Activated naive CD4-positive, alpha-beta T cell treated with Interleukin-2 at 50 U/mL for 16 hours (primary cell): ENCODE measurements at regions not wholly inside any gene's neighbourhood (a gene's known extent, or its start where the extent isn't known, plus 50 kb on each side); places are given as distances from the start of the nearest gene placed in this dataset.

Experiments
- DNase-seq: peaks from one replicate; pipeline ENCODE4 v3.0.0-alpha.2; 2020

DNA sequence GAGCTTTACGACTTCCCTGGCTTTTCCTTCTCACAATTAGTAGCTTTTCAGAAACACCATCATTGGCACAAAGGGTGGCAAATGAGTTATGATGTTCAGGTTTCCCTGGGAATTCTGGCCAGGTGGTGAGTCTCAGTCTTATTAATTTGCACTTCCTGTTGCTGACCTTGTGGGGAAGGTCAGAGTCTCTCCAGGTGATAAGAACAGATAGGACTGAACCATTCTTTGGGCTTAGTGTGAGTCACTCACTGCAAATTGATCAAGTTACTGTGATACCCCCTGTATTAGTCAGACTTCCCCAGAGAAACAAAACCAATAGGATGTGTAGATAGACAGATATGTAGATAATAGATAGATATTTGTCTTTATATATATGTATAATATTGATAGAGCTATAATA, 53.8 kb upstream of the RANBP3L start:
- DNase-seq, result no peak

DNA sequence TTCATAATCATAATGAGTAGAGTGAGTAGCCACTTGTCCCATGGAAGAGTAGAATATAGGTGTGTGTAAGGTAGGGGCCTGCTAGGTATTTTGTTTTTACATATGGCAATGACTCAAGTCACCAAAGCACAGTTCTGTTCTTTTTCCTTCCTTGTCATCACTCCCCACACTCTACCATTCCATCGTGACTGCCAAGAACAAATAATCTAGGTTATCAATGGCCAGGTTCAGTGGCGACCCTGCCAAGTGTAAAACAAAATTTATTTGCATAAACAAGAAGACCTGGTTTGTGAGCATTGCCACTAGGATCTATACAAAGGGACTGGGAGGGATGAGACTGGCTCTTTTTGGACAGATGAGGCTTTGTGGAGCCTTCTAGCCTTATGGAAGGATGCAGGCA, 55.2 kb upstream of the RANBP3L start:
- DNase-seq, result no peak

DNA sequence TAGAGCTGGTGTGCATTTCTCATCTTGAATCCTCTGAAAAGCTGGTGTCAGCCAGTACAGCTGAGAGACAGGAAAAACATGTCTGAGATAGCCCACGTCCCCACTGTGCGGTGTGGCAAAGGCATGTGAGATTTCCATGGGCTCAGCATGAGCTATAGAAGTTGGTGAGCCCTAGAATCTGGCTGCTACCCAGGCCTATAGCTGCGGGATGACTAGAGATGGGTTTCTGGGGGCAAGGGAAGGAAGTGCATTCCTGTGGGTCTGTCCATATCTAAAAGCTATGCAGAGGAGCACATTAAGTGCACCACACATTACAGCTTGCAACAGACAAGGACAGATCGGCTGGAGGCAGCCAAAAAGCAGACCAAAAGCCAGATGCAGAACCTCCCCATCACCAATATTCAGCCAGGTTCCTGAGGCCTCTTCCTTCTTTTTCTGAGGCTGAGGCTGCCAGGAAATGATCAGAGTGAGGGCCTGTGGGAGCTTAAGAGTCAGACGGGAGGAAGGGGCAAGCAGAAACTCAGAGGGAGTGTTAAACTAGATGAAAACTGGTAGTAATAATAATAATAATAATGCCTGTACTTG, 55.8 kb upstream of the RANBP3L start:
- no peak for DNase-seq

DNA sequence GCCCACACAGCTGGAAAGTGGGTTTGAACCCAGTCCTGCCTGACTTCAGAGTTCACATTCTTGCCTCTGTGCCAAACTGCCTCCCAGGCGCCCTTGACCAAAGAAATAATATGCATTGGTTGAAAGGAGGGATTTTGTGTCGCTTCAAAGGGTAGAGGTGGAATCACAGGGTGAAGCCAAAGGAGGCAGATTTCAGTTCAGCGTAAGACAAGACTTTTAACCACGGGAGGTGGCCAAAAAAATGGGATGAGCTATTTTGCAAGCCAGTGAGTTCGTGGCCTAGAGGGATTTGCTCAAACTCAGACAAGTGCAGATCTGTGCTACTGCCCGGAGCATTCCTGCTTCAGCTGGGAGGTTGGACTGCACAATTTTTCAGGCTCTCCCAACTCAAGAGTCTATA, 57.6 kb upstream of the RANBP3L start:
- no peak for DNase-seq

DNA sequence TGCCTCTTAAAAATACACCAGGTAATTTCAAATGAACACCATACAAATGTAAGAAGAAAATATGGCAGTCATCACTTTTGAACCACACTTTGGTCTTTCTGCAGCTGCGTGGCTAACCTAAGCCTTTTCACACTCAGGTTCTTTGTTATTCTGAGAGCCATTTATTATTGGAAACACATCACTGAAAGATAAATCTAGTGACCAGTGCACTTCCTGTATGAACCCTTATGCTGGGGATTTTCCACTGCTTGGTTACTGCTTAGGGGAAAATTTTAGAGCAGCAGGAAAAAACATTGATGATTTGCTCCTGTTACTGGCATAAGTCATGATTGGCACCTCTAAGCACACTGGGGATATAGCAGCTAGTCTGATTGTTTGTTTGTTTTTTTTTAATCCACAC, 58.6 kb upstream of the RANBP3L start:
- no peak for DNase-seq

DNA sequence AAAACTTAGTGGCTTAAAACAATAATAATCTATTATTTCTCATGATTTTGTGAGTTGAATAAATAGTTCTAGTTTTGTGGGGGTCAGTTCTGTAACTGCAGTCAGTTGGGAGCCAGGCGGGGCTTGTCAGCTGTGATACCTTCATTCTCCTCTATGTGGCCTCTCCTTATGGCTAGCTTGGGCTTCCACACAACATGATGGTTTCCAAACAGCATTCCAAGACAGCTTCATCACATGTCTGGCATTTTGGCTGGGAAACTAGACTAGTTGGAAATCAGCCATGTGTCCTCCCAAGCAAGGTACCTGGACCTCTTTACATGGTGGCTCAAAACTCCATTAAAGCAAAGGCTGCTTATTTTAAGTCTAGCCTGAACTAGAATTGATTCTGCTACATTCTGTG, 61.4 kb upstream of the RANBP3L start:
- no peak for DNase-seq

DNA sequence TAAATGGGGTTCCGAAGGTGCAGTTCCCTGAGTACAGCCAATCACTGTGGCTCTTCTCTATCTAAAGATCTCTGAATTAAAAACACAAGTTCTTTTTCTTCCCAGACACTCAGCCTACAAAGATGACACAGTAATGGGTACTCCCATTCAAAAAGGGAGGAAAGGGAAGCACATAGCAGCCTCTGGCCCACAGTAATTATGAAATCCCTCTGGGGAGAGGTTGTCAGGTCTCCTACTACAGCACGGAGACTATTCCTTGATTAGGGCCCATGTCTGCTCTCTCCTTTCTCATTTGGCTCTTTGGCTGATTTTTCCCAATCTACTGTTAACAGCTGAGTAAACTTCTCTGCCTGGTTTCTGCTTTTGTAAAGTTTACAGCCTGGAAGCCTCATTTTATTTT, 62.0 kb upstream of the RANBP3L start:
- no peak for DNase-seq

DNA sequence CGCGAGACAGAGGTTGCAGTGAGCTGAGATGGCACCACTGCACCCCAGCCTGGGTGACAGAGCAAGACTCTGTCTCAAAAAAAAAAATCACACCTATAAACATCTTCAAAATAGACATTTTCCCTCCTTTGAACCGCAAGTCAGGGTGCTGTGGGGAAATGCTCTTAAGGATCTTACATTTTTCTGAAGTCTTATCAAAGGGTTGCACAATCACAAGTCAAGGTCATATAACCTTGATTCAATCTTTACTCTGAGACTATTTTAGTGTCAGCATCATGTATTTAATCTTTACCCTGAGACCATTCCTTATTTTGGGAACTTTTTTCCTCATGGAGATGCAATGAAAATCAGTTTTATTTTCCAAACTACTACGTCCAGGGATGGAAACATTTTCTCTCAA, 62.8 kb upstream of the RANBP3L start:
- no peak for DNase-seq

DNA sequence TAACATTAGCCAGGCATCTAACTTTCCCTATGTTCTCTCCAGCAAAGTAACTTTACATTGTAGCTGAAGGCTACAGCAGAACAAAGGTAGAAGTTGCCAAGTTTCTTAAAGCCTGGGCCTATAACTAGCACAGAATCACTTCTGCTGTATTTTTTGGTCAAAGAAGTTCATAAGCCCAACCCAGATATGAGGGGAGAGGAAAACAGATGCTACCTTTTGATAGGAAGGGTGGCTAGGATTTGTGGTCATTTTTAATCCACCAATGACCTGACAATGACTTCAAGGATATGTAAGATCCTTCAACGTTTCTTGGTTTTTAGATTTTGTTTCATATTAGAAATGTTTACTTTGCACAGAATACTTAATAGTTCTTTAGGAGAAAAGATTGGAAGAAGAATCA, 64.2 kb upstream of the RANBP3L start:
- no peak for DNase-seq

DNA sequence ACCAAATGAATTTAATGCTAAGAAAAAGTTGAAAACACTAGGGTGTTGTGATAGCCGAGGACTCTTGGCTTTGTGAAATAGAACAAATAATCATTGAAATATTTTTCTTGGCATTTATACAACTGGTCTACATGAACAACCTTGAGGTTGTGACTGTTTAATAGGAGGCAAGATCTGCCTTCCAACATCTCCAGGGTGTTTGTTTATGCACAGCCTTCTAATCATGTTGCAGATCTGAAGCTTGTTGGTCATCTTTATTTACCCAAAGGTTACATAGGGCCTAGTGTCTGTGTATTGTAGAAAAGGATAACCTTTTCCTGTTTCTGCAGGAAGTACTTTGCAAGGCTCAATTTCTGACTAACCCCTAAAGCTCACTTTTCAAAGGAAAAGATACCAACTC, 65.2 kb upstream of the RANBP3L start:
- DNase-seq, result no peak

DNA sequence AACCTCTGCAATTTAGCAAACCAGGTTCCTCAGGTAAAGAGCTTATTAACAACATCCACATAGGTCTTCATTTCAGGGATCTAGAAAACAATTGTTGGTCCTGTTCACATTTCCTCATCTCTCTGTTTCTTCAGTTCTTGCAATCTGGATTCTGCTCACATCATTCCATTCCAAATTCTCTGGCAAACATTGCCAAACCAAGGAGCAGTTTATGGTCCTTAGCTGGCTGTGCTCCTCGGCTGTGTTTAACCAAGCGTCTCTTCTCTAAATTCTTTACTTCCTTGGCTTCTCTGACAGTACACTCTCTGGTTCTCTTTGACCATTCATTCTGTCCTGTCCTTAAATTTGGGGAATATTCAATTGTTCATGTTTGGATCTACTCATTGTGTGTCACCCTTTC, 65.8 kb upstream of the RANBP3L start:
- no peak for DNase-seq

DNA sequence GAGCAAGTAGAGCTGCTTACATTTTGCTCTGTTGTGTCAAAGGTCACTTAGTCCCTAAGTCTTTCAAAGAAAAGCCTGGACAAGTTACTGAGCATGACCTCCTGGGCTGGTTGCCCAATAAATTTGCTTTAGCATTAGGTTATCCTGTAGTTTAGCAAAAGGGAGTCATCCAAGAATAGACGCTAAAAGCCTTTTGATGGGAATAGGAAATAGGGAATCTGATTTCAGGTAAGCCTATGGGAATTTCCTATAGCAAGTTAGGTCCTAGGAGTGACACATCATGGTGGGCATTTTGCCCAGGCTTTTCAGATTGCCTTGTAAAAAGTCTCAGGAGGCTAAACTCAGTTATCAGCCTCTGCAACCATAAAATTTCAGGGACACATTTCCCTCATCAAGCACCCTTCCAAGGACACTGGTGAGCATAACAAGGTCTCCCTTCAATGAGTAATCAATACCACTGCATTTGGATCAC, 67.6 kb upstream of the RANBP3L start:
- DNase-seq, result no peak

DNA sequence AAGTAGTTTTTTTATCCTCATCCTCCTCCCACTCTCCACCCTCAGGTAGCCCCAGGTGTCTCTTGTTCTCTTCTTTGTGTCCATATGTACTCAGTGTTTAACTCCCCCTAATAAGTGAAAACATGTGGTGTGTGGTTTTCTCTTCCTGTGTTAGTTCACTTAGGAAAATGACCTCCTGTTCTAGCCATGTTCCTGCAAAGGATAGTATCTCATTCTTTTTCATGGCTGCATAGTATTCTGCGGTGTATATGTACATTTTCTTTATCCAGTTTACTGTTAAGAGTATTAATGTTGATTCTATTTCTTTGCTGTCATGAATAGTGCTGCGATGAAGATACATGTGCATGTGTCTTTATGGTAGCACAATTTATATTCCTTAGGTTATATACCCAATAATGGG, 68.4 kb upstream of the RANBP3L start:
- no peak for DNase-seq

DNA sequence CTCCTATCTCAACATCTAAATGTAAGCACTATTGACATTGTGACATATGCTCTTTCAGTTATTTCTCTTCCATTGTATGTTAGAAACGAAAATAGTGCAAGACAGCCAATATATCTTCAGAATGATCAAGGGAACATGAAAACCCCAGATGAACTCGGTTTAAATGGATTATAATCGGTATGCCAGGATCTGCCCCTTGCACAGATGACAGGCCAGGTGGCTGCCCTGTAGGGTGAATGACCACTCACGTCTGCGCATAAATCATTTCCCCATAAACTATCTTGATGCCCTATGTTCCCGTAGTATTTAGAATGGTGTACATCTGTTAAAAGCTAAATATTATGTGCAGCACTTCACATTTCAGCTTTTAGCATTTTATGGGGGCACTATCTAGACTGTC, 69.7 kb upstream of the RANBP3L start:
- no peak for DNase-seq

DNA sequence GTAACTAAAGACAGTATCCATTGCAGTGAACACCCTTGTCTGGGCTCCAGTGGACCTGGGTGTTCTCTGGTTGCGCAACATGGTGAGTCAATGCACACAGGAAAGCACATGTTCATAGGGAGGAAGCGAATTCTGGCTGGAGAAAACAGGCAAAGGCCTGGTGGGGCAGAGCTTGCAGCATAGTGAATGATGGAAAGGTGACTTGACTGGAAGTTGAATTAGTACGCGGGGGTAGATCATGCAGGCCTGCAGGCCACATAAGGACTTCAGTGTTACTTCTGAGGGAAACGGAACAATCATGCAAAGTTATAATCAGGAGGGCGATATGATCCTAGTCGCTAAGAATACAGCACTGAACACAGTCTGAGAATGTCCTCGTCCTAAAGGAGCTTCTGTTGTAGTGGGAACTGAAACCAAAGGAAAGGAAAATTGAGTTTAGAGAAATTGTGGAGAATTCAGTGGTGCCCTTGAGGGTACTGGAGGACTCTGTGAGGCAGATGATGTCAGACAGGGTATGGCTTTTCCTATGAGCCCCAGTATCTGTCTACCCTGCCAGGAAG, 71.9 kb upstream of the RANBP3L start:
- DNase-seq, result no peak

DNA sequence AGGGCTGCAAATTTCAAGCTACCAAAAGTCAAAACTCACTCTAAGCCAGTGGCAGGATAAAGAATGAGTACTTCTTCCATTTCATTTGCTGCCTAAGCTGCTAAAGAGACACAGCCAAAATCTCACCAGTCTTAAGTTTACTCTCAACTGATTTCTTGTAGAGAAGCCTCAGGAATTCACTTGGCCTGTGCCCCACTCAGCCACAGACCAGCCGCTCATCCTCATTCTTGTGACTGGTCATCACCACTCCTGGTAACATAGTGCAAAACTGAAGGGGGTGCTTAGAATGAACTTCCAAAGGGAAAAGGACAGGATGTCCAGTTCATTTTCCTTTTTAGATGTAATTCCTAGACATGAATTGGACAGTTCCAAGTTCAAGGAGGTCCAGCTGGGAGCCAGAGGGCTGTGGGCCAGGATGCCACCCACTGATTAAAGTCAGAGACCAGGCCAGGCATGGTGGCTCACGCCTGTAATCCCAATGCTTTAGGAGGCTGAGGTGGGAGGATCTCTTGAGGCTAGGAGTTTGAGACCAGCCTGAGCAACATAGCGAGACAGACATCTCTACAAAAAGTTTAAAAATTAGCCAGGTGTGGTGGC, 72.7 kb upstream of the RANBP3L start:
- no peak for DNase-seq

DNA sequence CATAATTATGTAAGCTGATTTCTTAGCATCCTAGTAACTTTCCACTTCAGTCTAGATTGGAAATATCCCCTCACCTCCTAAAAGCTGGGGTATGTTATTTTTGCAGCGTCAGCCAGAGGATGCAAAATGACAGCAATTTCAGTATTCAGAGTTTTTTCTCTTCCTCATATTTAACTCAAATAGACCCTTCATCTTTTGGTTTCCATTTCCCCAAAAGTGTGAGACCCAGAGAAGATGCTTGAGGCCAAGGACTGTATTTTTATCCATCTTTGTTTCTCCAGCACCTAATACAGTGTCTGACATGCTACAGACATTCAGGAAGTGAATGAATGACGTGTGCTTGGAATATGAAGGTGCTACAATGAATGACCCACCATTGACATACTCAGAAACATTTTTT, 75.5 kb upstream of the RANBP3L start:
- DNase-seq, result no peak

DNA sequence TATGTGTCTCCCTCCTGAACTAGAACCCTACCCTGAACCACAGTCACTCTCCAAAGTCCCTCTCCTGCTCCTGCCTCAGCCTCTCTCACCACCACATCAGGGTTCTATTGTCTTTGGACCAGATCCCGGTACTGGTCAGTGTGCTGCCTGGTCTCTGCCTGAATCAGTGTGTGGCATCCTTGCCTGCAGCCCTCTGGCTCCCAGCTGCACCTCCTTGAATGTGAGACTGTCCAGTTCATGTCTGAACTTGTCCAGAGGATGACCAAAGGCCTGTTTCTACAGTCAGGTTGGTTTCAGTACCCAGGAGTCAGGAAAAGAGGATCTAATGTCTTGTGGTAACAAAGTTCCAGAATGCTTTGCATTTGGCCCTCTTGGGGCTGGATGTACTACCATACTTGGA, 76.8 kb upstream of the RANBP3L start:
- DNase-seq, result no peak

DNA sequence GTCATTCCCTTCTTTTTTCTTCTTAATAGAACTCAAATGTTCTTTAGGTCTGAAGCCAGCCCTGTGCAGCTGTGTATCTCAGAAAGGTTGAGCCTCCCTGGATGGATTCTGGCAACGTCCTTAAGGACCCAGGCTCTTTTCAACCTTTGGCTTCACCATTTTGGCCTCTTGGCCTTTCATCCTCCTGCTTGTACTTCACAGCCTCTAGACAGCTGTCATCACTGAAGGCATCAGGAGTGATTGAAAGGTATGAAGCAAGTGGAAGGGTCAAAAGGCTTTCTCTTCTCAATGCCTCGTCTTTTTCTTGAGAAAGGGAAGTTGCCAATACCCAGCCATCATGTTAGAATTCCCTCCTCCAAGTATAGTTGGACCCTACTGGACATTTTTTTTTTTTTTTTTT, 81.2 kb upstream of the RANBP3L start:
- no peak for DNase-seq

DNA sequence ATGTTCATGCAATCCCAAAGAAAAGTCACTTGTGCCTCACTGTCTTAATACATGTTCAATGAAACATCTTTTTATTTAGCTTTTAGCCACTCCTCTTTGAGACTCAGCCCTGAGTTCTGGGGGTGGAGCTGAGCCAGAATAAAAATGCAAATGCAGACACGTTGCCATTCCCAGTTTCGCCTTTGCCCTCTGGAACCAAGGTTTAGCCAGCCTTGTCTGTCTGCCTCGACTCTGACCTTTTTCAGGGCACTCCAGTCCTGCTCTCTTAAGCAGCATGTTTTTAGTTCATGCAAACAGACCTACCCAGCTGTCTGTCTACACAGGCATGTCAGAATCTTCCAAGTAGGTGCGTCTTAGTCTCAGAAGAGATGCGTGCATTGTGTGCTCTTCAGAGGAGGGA, 82.2 kb upstream of the RANBP3L start:
- DNase-seq, result no peak

DNA sequence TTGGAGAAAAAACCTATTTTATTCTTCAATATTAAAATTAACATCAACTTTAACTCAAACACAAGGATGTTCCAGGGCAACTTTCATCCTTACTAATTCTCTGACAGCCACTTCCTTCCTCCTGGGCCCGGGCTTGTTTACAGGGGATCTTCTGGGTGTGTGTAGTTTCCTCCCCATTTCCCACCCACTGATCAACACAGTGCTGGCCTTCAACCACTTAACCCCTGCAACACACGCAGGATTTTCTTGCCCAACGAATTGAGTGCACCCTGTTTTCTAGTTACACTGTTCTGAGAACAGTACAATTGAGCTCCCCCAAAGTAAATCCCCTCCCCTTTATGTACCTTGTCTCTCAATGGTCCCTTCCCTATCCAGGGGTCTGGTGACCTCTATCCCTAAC, 83.1 kb upstream of the RANBP3L start:
- no peak for DNase-seq

DNA sequence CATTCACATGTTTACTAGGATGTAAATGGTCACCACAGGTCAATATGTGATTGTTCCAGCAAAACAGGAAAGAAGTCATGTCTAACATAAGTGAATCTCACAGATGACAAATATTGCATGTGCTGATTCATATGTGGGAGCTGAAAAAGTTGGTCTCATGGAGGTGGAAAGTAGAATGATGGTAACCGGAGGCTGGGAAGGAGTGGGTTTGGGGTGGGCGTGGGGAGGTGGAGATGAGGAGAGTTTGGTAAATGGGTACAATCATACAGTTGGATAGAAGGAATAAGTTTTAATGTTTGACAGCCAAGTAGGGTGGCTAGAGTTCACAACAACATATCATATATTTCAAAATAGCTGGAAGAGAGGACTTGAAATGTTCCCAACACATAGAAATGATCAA, 83.8 kb upstream of the RANBP3L start:
- DNase-seq, result no peak

DNA sequence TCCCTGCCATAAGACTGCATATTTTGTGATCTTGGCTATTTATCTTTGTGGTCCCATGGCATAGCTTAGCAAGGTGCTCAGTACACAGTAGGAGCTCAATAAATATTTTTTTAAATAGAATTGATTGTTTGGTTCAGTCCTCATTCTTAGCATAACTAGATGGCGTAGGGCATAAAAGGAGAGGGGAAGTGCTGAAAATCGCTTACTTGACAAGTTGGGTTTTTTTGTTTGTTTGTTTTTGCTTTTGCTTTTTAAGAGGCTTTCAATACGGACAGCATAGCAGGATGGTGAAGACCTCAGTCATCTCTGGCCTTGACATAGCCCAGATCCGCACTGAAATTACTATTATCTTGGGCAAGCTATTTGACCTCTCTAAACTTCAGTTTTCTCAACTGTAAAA, 86.6 kb upstream of the RANBP3L start:
- no peak for DNase-seq

DNA sequence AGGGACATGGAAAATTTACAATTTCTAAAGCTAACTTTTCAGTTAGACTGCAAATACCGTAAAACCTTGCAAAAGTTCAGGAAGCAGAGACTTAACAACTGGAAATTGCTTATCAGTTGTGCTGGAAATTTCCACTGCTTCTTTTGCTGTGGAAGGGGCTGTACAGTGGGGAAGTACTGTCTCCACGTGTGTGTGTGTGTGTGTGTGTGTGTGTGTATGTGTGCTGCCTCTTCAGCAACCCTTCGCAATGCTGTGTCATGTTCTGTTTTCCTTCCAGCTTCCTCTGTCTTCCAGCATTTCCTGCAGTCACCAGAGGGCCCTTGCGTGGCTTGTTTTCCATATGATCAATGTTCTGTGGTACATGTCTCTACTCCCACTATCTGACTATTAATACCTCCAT, 87.5 kb upstream of the RANBP3L start:
- DNase-seq, result no peak

DNA sequence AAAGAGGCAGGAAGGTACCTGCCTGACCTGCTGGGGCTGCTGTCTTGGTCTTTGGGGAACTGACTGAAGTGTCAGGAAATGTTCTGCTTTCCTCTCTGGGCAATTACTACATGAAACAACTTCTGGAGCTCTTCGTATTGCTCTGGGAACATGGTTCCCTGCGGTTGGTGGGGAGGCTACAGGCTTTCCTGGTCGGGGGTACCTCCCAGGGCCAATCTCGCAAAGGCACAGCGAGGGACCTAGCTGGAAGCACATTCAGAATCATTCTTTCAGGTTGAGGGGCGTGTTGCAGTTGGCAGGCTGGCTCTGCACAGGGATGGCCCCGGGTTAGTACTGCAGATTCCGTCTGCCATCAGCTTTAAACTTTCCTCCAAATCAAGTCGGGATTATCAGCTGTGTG, 88.9 kb upstream of the RANBP3L start:
- DNase-seq, result no peak
